Adrenal gland (tissue), 9 donors: ENCODE measurements at regions not wholly inside any gene's neighbourhood (a gene's known extent, or its start where the extent isn't known, plus 50 kb on each side); places are given as distances from the start of the nearest gene placed in this dataset.

ENCODE experiments used
- DNase-seq, 7 donors: peaks; one replicate each; pipeline ENCODE4 v3.0.0-alpha.2; 2019 to 2020
- H3K27ac ChIP-seq, 5 donors: fragments of 200-600 bp; sonication (generic) in 4 of 5; 1 replicate in 3 of 5; 2 replicates in 2 of 5; pipeline versions ENCODE4 v1.5.1 to v1.8.0; 2016 to 2020; ENCODE audit warnings: mild to moderate bottlenecking in 1 of 5
- H3K27me3 ChIP-seq: fragments of 200-600 bp; 2 replicates; pipeline ENCODE4 v1.8.0; 2021
- H3K36me3 ChIP-seq, 2 donors: fragments of 200-600 bp; replicated peaks in 1 of 2; 1 replicate in 1 of 2; 2 replicates in 1 of 2; pipeline versions ENCODE4 v1.5.1 to v1.8.0; 2018 to 2022
- H3K4me1 ChIP-seq, 2 donors: fragments of 200-600 bp; replicated peaks in 1 of 2; 1 replicate in 1 of 2; 2 replicates in 1 of 2; pipeline versions ENCODE4 v1.5.1 to v1.8.0; 2018 to 2021
- H3K4me3 ChIP-seq, 4 donors: fragments of 200-600 bp; sonication (generic) in 3 of 4; one replicate each; pipeline ENCODE4 v1.5.1; 2016 to 2018
- H3K9me3 ChIP-seq, 3 donors: fragments of 200-600 bp; sonication (generic) in 1 of 3; replicated peaks in 1 of 3; 1 replicate in 2 of 3; 2 replicates in 1 of 3; pipeline versions ENCODE4 v1.5.1 to v1.8.0; 2016 to 2021
- CTCF ChIP-seq, 6 experiments: fragments of 450-650 bp in 4 of 6; fragments of 200-600 bp in 2 of 6; sonication (generic) in 1 of 6; IDR thresholded peaks; 1 replicate in 5 of 6; 2 replicates in 1 of 6; pipeline versions ENCODE4 v1.5.1 to v1.8.0; 2016 to 2021; ENCODE audit warnings: antibody characterized with exemption in 6 of 6, mild to moderate bottlenecking in 2 of 6, moderate library complexity in 1 of 6
- POLR2A ChIP-seq, 2 donors: fragments of 450-650 bp; IDR thresholded peaks; one replicate each; pipeline ENCODE4 v1.6.1; 2017; ENCODE audit warnings: antibody characterized with exemption in 2 of 2, mild to moderate bottlenecking in 2 of 2, moderate library complexity in 1 of 2
- WGBS, 4 donors: extraction: QIAGEN DNeasy Blood & Tissue Kit in 2 of 4; methylation state at CpG; one replicate each; pipeline versions ENCODE4 v1.1.5 to v1.1.7; 2013 to 2017; 5-methylcytosine and 5-hydroxymethylcytosine counted together
- intact Hi-C, 2 donors: fragments of 100-400 bp; cut with DNase I; formaldehyde crosslinking; loops; one replicate each; pipeline versions ENCODE4 v1.14.1 to v1.15.0; 2022 to 2023
- donor health status: healthy with polysubstance abuse.
- donor health status: Bipolar disorder and iron deficiency.
- donor health status: DM: yes; HTN: yes; CAD: no.
- donor health status: DM: no; HTN: no; CAD: no.
- donor health status: DM: no; HTN: no; CAD: no.

GRCh38 chr1:106120789-106121188 is 935.7 kb upstream of the PRMT6 start:
- Histone ChIP-seq H3K27ac (no peak overlapping the region), H3K9me3 (peaks cover 0 to 4% (median 0%) of the 10 kb centered on the region in 3 donors), H3K4me3 (no peak overlapping the region), H3K27me3 (no peaks in the 10 kb centered on the region), H3K4me1 (no peaks in the 10 kb centered on the region), H3K36me3 (no peaks in the 10 kb centered on the region)
- 74 to 89% (median 84%) methylated on average over 1 to 2 of the region's 2 CpGs for WGBS, 4 donors
- intact Hi-C loops: no loop called here
- DNase-seq: no peak
- no peak for TF ChIP-seq CTCF (IDR thresholded peaks at IDR 0.05)
- TF ChIP-seq POLR2A (IDR thresholded peaks at IDR 0.05): no peak

- DNase-seq: no peak
- Histone ChIP-seq H3K27ac (no peak overlapping the region), H3K27me3 (no peaks in the 10 kb centered on the region), H3K4me1 (no peaks in the 10 kb centered on the region), H3K4me3 (no peak overlapping the region), H3K9me3 (peaks cover 0 to 4% (median 0%) of the 10 kb centered on the region in 3 donors), H3K36me3 (no peaks in the 10 kb centered on the region)
- WGBS, 4 donors: 88 to 95% (median 92%) methylated on average over 6 of the region's 6 CpGs
- no peak for TF ChIP-seq CTCF (IDR thresholded peaks at IDR 0.05)
- no peak for TF ChIP-seq POLR2A (IDR thresholded peaks at IDR 0.05)
- intact Hi-C loops: no loop called here
These were observed 934.7 kb upstream of the PRMT6 start for GRCh38 chr1:106121728-106122127.

GRCh38 chr1:106134561-106134960 is 921.9 kb upstream of the PRMT6 start:
- no peaks in the 10 kb centered on the region for H3K9me3 ChIP-seq
- H3K27me3 ChIP-seq: no peaks in the 10 kb centered on the region
- WGBS, 4 donors: 41 to 59% (median 49%) methylated on average over 3 of the region's 3 CpGs
- no peaks in the 10 kb centered on the region for H3K4me1 ChIP-seq
- H3K4me3 ChIP-seq: no peak overlapping the region
- DNase-seq: no peak
- no peaks in the 10 kb centered on the region for H3K36me3 ChIP-seq
- intact Hi-C loops: no loop called here
- TF ChIP-seq POLR2A (IDR thresholded peaks at IDR 0.05) (no peak), CTCF (IDR thresholded peaks at IDR 0.05) (no peak)
- no peak overlapping the region for H3K27ac ChIP-seq

GRCh38 chr1:106173101-106173500 is 883.4 kb upstream of the PRMT6 start:
- H3K27ac ChIP-seq: no peak overlapping the region
- no peaks in the 10 kb centered on the region for H3K4me1 ChIP-seq
- H3K9me3 ChIP-seq: no peaks in the 10 kb centered on the region
- no peak overlapping the region for H3K4me3 ChIP-seq
- TF ChIP-seq CTCF (IDR thresholded peaks at IDR 0.05) (no peak), POLR2A (IDR thresholded peaks at IDR 0.05) (no peak)
- WGBS, 4 donors: 76 to 87% (median 82%) methylated on average over 5 of the region's 5 CpGs
- no peak for DNase-seq
- no peaks in the 10 kb centered on the region for H3K36me3 ChIP-seq
- intact Hi-C loops: no loop called here
- no peaks in the 10 kb centered on the region for H3K27me3 ChIP-seq
